SH-SY5Y (cell line): ENCODE measurements at regions not wholly inside any gene's neighbourhood (a gene's known extent, or its start where the extent isn't known, plus 50 kb on each side); places are given as distances from the start of the nearest gene placed in this dataset.

Source experiments
- GATA2 ChIP-seq: IDR thresholded peaks from 2 replicates; pipeline ENCODE4 v1.6.1; 2011; ENCODE audit warnings: mild to moderate bottlenecking, low read depth, low read length
- GATA3 ChIP-seq: IDR thresholded peaks from 2 replicates; pipeline ENCODE4 v1.6.1; 2011; ENCODE audit warnings: low read depth, mild to moderate bottlenecking, low read length, moderate library complexity

DNA sequence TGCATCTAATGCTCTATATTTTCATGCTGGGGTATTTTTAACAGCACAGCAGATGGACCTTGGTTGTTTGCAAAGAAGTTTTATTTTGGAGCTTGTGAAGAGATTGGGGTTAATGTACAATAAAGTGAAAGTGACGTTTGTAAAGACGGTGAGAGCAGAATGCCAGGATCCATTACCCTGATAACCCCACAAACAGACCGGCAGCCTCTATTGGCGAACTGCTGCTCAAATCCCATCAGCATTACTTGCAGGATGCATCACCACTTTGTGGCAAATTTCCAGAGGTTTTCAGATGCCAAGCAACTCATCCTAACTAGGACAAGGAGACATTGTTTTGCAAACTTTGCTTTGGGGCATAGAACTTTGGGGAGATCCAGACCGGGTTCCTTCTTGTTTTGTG is 383.3 kb upstream of the ZNF462 start:
- TF ChIP-seq GATA2 (no peak), GATA3 (no peak)
